H1 (cell line): ENCODE measurements at regions not wholly inside any gene's neighbourhood (a gene's known extent, or its start where the extent isn't known, plus 50 kb on each side); places are given as distances from the start of the nearest gene placed in this dataset.

Source experiments
- CTCF ChIA-PET: fragments of 300-600 bp; sonication (Branson Sonifier 250); formaldehyde crosslinking; loops from one replicate; lab custom pipeline; 2021; ENCODE audit not compliant: partially characterized antibody; lab: Charles Lee
- POLR2A ChIA-PET: fragments of 300-600 bp; sonication (Branson Sonifier 250); formaldehyde crosslinking; loops from one replicate; lab custom pipeline; 2021; ENCODE audit warnings: inconsistent platforms; ENCODE audit not compliant: partially characterized antibody; lab: Charles Lee
- DNase-seq, 2 experiments: peaks; one replicate each; pipeline versions ENCODE4 v3.0.0 to v3.0.0-alpha.2; 2010 to 2022; ENCODE audit warnings: low spot score in 2 of 2, low read depth in 1 of 2, mixed read lengths in 1 of 2
- FAIRE-seq: peaks from 2 replicates; lab custom pipeline; 2011; peaks lifted over from hg19 to GRCh38; lab: Jason Lieb, UNC
- H2AFZ ChIP-seq: 2 replicates; pipeline ENCODE4 v1.8.1; 2012; ENCODE audit warnings: low read length, inconsistent platforms
- H2AK5ac ChIP-seq: 2 replicates; pipeline ENCODE4 v1.6.1; 2013; ENCODE audit warnings: low read depth, low read length
- H2BK120ac ChIP-seq: replicated peaks from 2 replicates; pipeline ENCODE3; 2013; ENCODE audit warnings: low read depth, low read length, inconsistent platforms
- H2BK12ac ChIP-seq: 2 replicates; pipeline ENCODE4 v1.6.1; 2013; ENCODE audit warnings: low read depth, low read length
- H2BK15ac ChIP-seq: 2 replicates; pipeline ENCODE4 v1.6.1; 2013; ENCODE audit warnings: low read length
- H2BK20ac ChIP-seq: 2 replicates; pipeline ENCODE4 v1.6.1; 2013; ENCODE audit warnings: low read length
- H2BK5ac ChIP-seq: 2 replicates; pipeline ENCODE4 v1.6.1; 2013; ENCODE audit warnings: low read depth, low read length
- H3K14ac ChIP-seq: 2 replicates; pipeline ENCODE4 v1.6.1; 2013; ENCODE audit warnings: inconsistent platforms; ENCODE audit not compliant: insufficient read length
- H3K18ac ChIP-seq: 2 replicates; pipeline ENCODE4 v1.6.1; 2013; ENCODE audit warnings: low read length; ENCODE audit errors: extremely low read depth
- H3K23ac ChIP-seq: 2 replicates; pipeline ENCODE4 v1.6.1; 2013; ENCODE audit warnings: inconsistent platforms; ENCODE audit not compliant: insufficient read length
- H3K23me2 ChIP-seq: 2 replicates; pipeline ENCODE4 v1.6.1; 2013; ENCODE audit warnings: low read depth, low read length
- H3K27ac ChIP-seq: 2 replicates; pipeline ENCODE4 v1.6.1; 2011; ENCODE audit warnings: low read depth, low read length, inconsistent platforms
- H3K27me3 ChIP-seq, 4 experiments: replicated peaks in 1 of 4; 1 replicate in 1 of 4; 2 replicates in 3 of 4; pipeline versions ENCODE4 v1.6.1 to v1.8.1; 2011 to 2013; ENCODE audit warnings: low read length in 3 of 4, mild to moderate bottlenecking in 3 of 4, inconsistent platforms in 2 of 4, mixed read lengths in 2 of 4, moderate library complexity in 1 of 4; ENCODE audit not compliant: control insufficient read depth in 3 of 4, insufficient read depth in 3 of 4; ENCODE audit errors: extremely low read depth in 1 of 4
- H3K36me3 ChIP-seq, 4 experiments: 2 replicates each; pipeline versions ENCODE4 v1.6.1 to v1.8.1; 2011 to 2013; ENCODE audit warnings: mild to moderate bottlenecking in 4 of 4, low read length in 3 of 4, moderate library complexity in 2 of 4, control low read depth in 1 of 4, inconsistent platforms in 1 of 4; ENCODE audit not compliant: insufficient read depth in 4 of 4, control insufficient read depth in 2 of 4
- H3K4ac ChIP-seq: replicated peaks from 2 replicates; pipeline ENCODE3; 2013; ENCODE audit warnings: low read length, low read depth, mixed read lengths, inconsistent platforms; ENCODE audit not compliant: insufficient read length
- H3K4me1 ChIP-seq, 4 experiments: replicated peaks in 1 of 4; 1 replicate in 1 of 4; 2 replicates in 3 of 4; pipeline versions ENCODE4 v1.6.1 to v1.8.1; 2011 to 2013; ENCODE audit warnings: low read length in 3 of 4, inconsistent platforms in 2 of 4, mixed read lengths in 1 of 4; ENCODE audit not compliant: insufficient read depth in 4 of 4, control insufficient read depth in 3 of 4
- H3K4me2 ChIP-seq, 2 experiments: 2 replicates each; pipeline versions ENCODE4 v1.6.1 to v1.8.1; 2011 to 2013; ENCODE audit warnings: low read depth in 2 of 2, low read length in 2 of 2, control low read depth in 1 of 2, inconsistent platforms in 1 of 2, mild to moderate bottlenecking in 1 of 2; ENCODE audit not compliant: insufficient read depth in 1 of 2
- H3K4me3 ChIP-seq, 4 experiments: fragments of 200-600, 300-600 bp in 1 of 4; sonication (generic), shearing (Covaris generic), sonication (Bioruptor Twin) in 1 of 4; 2 replicates each; pipeline versions ENCODE4 v1.5.1 to v1.8.1; 2011 to 2016; ENCODE audit warnings: low read length in 4 of 4, low read depth in 3 of 4, control low read depth in 2 of 4, inconsistent platforms in 2 of 4, mild to moderate bottlenecking in 2 of 4, mixed read lengths in 1 of 4, moderate library complexity in 1 of 4; ENCODE audit not compliant: insufficient read depth in 2 of 4; ENCODE audit errors: extremely low read depth in 1 of 4
- H3K56ac ChIP-seq: replicated peaks from 2 replicates; pipeline ENCODE3; 2013; ENCODE audit warnings: low read depth, mild to moderate bottlenecking, mixed read lengths, low read length, inconsistent platforms; ENCODE audit not compliant: insufficient read length
- H3K79me1 ChIP-seq: 2 replicates; pipeline ENCODE4 v1.6.1; 2013; ENCODE audit warnings: low read depth, low read length, control low read depth
- H3K79me2 ChIP-seq, 2 experiments: 2 replicates each; pipeline versions ENCODE4 v1.6.1 to v1.8.1; 2012 to 2013; ENCODE audit warnings: low read length in 2 of 2, mild to moderate bottlenecking in 2 of 2, inconsistent platforms in 1 of 2; ENCODE audit not compliant: insufficient read depth in 2 of 2, control insufficient read depth in 1 of 2
- H3K9ac ChIP-seq, 4 experiments: replicated peaks in 1 of 4; 1 replicate in 1 of 4; 2 replicates in 3 of 4; pipeline versions ENCODE4 v1.6.1 to v1.8.1; 2011 to 2013; ENCODE audit warnings: low read depth in 3 of 4, low read length in 3 of 4, control low read depth in 2 of 4, mild to moderate bottlenecking in 2 of 4, moderate library complexity in 2 of 4, inconsistent platforms in 1 of 4; ENCODE audit errors: extremely low read depth in 1 of 4
- H3K9me3 ChIP-seq, 2 experiments: 2 replicates each; pipeline versions ENCODE4 v1.6.1 to v1.8.1; 2012 to 2013; ENCODE audit warnings: mild to moderate bottlenecking in 2 of 2, moderate library complexity in 2 of 2, control low read depth in 1 of 2, inconsistent platforms in 1 of 2, low read depth in 1 of 2, low read length in 1 of 2, mixed read lengths in 1 of 2; ENCODE audit not compliant: insufficient read depth in 2 of 2
- H4K20me1 ChIP-seq, 2 experiments: replicated peaks in 1 of 2; 2 replicates each; pipeline versions ENCODE3 to v1.8.1; 2011 to 2013; ENCODE audit warnings: inconsistent platforms in 2 of 2, low read length in 2 of 2, mild to moderate bottlenecking in 1 of 2; ENCODE audit not compliant: insufficient read depth in 2 of 2, control insufficient read depth in 1 of 2
- H4K5ac ChIP-seq: 2 replicates; pipeline ENCODE4 v1.6.1; 2013; ENCODE audit warnings: low read length, low read depth, mixed read lengths, inconsistent platforms; ENCODE audit not compliant: insufficient read length
- H4K8ac ChIP-seq: 2 replicates; pipeline ENCODE4 v1.8.0; 2013; ENCODE audit warnings: mild to moderate bottlenecking, moderate library complexity, low read length, inconsistent platforms; ENCODE audit not compliant: insufficient read depth; ENCODE audit errors: extremely low read depth
- H4K91ac ChIP-seq: replicated peaks from 2 replicates; pipeline ENCODE3; 2013; ENCODE audit warnings: low read length, mixed read lengths, inconsistent platforms; ENCODE audit not compliant: insufficient read length
- KDM1A ChIP-seq: fragments of 200-600, 300-600 bp; sonication (generic); IDR thresholded peaks from 2 replicates; pipeline ENCODE4 v1.7.1; 2016; ENCODE audit warnings: mild to moderate bottlenecking, low read length, borderline replicate concordance
- RAD21 ChIP-seq, 2 experiments: IDR thresholded peaks in 1 of 2; conservative IDR thresholded peaks in 1 of 2; 2 replicates each; pipeline ENCODE4 v1.6.1; 2011; ENCODE audit warnings: low read depth in 2 of 2, low read length in 2 of 2, improper control_type of control experiment in 1 of 2, inconsistent platforms in 1 of 2, mild to moderate bottlenecking in 1 of 2, moderate library complexity in 1 of 2
- SIN3A ChIP-seq, 2 experiments: IDR thresholded peaks in 1 of 2; conservative IDR thresholded peaks in 1 of 2; 2 replicates each; pipeline ENCODE4 v1.6.1; 2011 to 2012; ENCODE audit warnings: low read length in 2 of 2, improper control_type of control experiment in 1 of 2, low read depth in 1 of 2, mild to moderate bottlenecking in 1 of 2
- SIX5 ChIP-seq: IDR thresholded peaks from 2 replicates; pipeline ENCODE4 v1.6.1; 2011; ENCODE audit warnings: mild to moderate bottlenecking, low read depth, low read length
- YY1 ChIP-seq: IDR thresholded peaks from 2 replicates; pipeline ENCODE4 v1.6.1; 2011; ENCODE audit warnings: low read depth, mild to moderate bottlenecking, low read length
- WGBS, 2 experiments: shearing (Covaris generic) in 1 of 2; methylation state at CpG; one replicate each; pipeline versions ENCODE4 v1.1.6 to v1.1.7; 2013 to 2015; ENCODE audit warnings: low lambda C conversion rate in 2 of 2, mixed read lengths in 2 of 2, inconsistent platforms in 1 of 2, low coverage in 1 of 2, missing lambda C conversion rate in 1 of 2; ENCODE audit not compliant: insufficient replicate concordance in 2 of 2, insufficient coverage in 1 of 2, insufficient read length in 1 of 2; ENCODE audit errors: extremely low coverage in 1 of 2, missing lambda C conversion rate in 1 of 2; 5-methylcytosine and 5-hydroxymethylcytosine counted together
- TF ChIP-seq, protein P1 (sequence below): IDR thresholded peaks from 2 replicates; pipeline ENCODE4 v1.6.1; 2012; ENCODE audit warnings: inconsistent platforms

DNA sequence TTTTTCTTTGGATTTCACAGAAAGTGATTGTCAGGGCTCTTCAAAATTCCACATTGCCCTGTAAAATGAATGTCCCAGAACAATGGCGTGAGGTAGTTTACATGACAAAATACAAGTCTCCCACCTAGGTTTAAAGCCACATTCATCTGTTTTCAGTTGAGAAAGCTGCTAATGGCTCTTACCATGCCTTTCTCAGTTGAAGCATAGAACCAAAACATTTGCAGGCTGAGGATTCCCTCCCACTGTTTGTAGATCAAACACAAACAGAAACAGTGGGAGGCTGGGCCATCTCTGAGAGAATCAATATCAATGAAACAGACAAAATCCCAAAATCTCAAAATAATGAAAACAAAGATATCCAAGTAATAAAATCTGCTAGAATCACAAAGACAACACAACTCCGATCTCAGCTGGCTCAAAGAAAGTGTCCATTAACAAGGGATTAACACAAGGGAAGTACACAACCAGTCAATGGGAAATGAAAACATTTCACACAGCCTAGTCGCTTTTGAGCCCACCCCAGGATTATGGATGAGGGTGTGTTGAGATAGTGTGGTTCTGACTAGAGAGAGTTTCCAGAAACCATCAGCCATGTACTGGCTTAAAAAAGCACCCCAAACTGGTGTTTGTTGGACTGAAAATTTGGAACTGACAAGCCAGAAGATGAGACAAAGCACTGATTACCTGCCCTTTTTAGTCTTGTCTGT lies 54.5 kb upstream of the TMEM260 start:
- Histone ChIP-seq H3K4ac (no peak overlapping the region), H3K23me2 (no peaks in the 10 kb centered on the region), H4K91ac (no peak overlapping the region), H4K5ac (no peak overlapping the region), H3K18ac (no peak overlapping the region; the same call in 1 of the 2 replicates), H2AK5ac (no peak overlapping the region), H2BK20ac (no peak overlapping the region), H3K36me3 (no peaks in the 10 kb centered on the region), H3K23ac (no peak overlapping the region), H2AFZ (no peak overlapping the region), H3K27ac (no peak overlapping the region), H2BK15ac (no peak overlapping the region), H2BK12ac (no peak overlapping the region), H2BK5ac (no peak overlapping the region), H3K14ac (no peak overlapping the region), H3K79me2 (no peaks in the 10 kb centered on the region), H3K4me3 (peak overlapping the region in 1 of 4 experiments; percentile 17; a peak in 1 of 8 replicates), H2BK120ac (no peak overlapping the region), H4K8ac (no peak overlapping the region), H3K4me1 (peaks cover 0 to 6% (median 3%) of the 10 kb centered on the region in 4 experiments; a peak in 3 of 7 replicates), H3K27me3 (peaks cover 0 to 2% (median 0%) of the 10 kb centered on the region in 4 experiments; a peak in 3 of 7 replicates), H4K20me1 (no peaks in the 10 kb centered on the region), H3K9ac (no peak overlapping the region), H3K4me2 (peak overlapping the region; percentile 9 to 53), H3K9me3 (no peaks in the 10 kb centered on the region), H3K56ac (no peak overlapping the region), H3K79me1 (no peaks in the 10 kb centered on the region)
- CTCF ChIA-PET, result interaction anchor here (0.6 to 5.6 kb wide), 2 partner anchors 35 to 227 kb away, joined by 3 to 32 read pairs; no protein-coding TSS in a partner anchor
- FAIRE-seq (peak; percentile 84), DNase-seq (no peak)
- TF ChIP-seq KDM1A (0 out of 2 replicates have a peak, but pooled peaks have one; percentile 4), YY1 (0 out of 2 replicates have a peak, but pooled peaks have one; percentile 24), RAD21 (IDR thresholded peaks at IDR 0.05 in 1 of 2, conservative IDR thresholded peaks at IDR 0.05 in 1 of 2; ENCODE audit: low read depth in 2 of 2, low read length in 2 of 2) (no peak), SIN3A (conservative IDR thresholded peaks at IDR 0.05 in 1 of 2, IDR thresholded peaks at IDR 0.05 in 1 of 2; ENCODE audit: low read depth in 1 of 2, low read length in 2 of 2) (no peak), SIX5 (no peak)
- TF ChIP-seq, protein P1, sequence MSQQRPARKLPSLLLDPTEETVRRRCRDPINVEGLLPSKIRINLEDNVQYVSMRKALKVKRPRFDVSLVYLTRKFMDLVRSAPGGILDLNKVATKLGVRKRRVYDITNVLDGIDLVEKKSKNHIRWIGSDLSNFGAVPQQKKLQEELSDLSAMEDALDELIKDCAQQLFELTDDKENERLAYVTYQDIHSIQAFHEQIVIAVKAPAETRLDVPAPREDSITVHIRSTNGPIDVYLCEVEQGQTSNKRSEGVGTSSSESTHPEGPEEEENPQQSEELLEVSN, result 0 out of 2 replicates have a peak, but pooled peaks have one; percentile 31
- POLR2A ChIA-PET, result no interaction called here
- 28% methylated on average over 3 of the region's 3 CpGs; no CpG with 5 or more reads in 1 of the 2 experiments for WGBS, 2 experiments
